Muscle of back (tissue), 3 donors: ENCODE measurements at regions not wholly inside any gene's neighbourhood (a gene's known extent, or its start where the extent isn't known, plus 50 kb on each side); places are given as distances from the start of the nearest gene placed in this dataset.

Experiments
- DNase-seq, 3 donors: peaks; one replicate each; pipeline versions ENCODE4 v3.0.0 to v3.0.0-alpha.2; 2013

GRCh38 chr13:57918086-57918485 lies 286.5 kb downstream of the PCDH17 start:
- DNase-seq: peak in 2 of 3 donors; percentile 7 to 22

- no peak for DNase-seq
These were observed 287.4 kb downstream of the PCDH17 start for GRCh38 chr13:57918913-57919312.

- peak in 1 of 3 donors; percentile 13 for DNase-seq
These were observed 293.7 kb downstream of the PCDH17 start for GRCh38 chr13:57925250-57925649.

GRCh38 chr13:57925751-57926150 lies 294.2 kb downstream of the PCDH17 start:
- DNase-seq: no peak

- DNase-seq: peak in 1 of 3 donors; percentile 10
These were observed 300.5 kb downstream of the PCDH17 start for GRCh38 chr13:57932061-57932460.

- DNase-seq: peak in 1 of 3 donors; percentile 1
These were observed 302.1 kb downstream of the PCDH17 start for GRCh38 chr13:57933606-57934005.

- no peak for DNase-seq
These were observed 304.4 kb downstream of the PCDH17 start for GRCh38 chr13:57935965-57936364.

- DNase-seq: no peak
These were observed 314.8 kb downstream of the PCDH17 start for GRCh38 chr13:57946361-57946760.

GRCh38 chr13:57948884-57949283 lies 317.3 kb downstream of the PCDH17 start:
- DNase-seq: no peak

- peak in 1 of 3 donors; percentile 5 for DNase-seq
These were observed 338.4 kb downstream of the PCDH17 start for GRCh38 chr13:57969951-57970350.

GRCh38 chr13:57970404-57970803 lies 338.9 kb downstream of the PCDH17 start:
- DNase-seq: no peak

GRCh38 chr13:57982782-57983181 lies 351.2 kb downstream of the PCDH17 start:
- no peak for DNase-seq

GRCh38 chr13:57988276-57988675 lies 356.7 kb downstream of the PCDH17 start:
- no peak for DNase-seq

- DNase-seq: no peak
These were observed 359.5 kb downstream of the PCDH17 start for GRCh38 chr13:57991041-57991440.

GRCh38 chr13:57992416-57992815 lies 360.9 kb downstream of the PCDH17 start:
- DNase-seq: no peak

GRCh38 chr13:57996717-57997116 lies 365.2 kb downstream of the PCDH17 start:
- DNase-seq: peak in 1 of 3 donors; percentile 1

- no peak for DNase-seq
These were observed 373.2 kb downstream of the PCDH17 start for GRCh38 chr13:58004751-58005150.

- no peak for DNase-seq
These were observed 386.5 kb downstream of the PCDH17 start for GRCh38 chr13:58018020-58018419.

GRCh38 chr13:58018865-58019264 lies 387.3 kb downstream of the PCDH17 start:
- DNase-seq: no peak

- DNase-seq: no peak
These were observed 392.6 kb downstream of the PCDH17 start for GRCh38 chr13:58024103-58024502.

GRCh38 chr13:58025821-58026220 lies 394.3 kb downstream of the PCDH17 start:
- DNase-seq: peak in 1 of 3 donors; percentile 10

- no peak for DNase-seq
These were observed 401.3 kb downstream of the PCDH17 start for GRCh38 chr13:58032676-58033460.

- no peak for DNase-seq
These were observed 412.4 kb downstream of the PCDH17 start for GRCh38 chr13:58043971-58044370.

GRCh38 chr13:58048670-58049069 lies 417.1 kb downstream of the PCDH17 start:
- no peak for DNase-seq
